Epithelial cell of proximal tubule (primary cell): ENCODE measurements at regions not wholly inside any gene's neighbourhood (a gene's known extent, or its start where the extent isn't known, plus 50 kb on each side); places are given as distances from the start of the nearest gene placed in this dataset.

Experiments
- DNase-seq: peaks from one replicate; pipeline ENCODE4 v3.0.0-alpha.2; 2011; ENCODE audit warnings: low read depth
- H3K4me3 ChIP-seq: 2 replicates; pipeline ENCODE4 v1.5.1; 2011; ENCODE audit warnings: low read depth, mild to moderate bottlenecking, low read length
- TF ChIP-seq, protein P1 (sequence below): conservative IDR thresholded peaks from 2 replicates; pipeline ENCODE4 v1.5.1; 2012; ENCODE audit warnings: low read depth, mild to moderate bottlenecking, low read length

DNA sequence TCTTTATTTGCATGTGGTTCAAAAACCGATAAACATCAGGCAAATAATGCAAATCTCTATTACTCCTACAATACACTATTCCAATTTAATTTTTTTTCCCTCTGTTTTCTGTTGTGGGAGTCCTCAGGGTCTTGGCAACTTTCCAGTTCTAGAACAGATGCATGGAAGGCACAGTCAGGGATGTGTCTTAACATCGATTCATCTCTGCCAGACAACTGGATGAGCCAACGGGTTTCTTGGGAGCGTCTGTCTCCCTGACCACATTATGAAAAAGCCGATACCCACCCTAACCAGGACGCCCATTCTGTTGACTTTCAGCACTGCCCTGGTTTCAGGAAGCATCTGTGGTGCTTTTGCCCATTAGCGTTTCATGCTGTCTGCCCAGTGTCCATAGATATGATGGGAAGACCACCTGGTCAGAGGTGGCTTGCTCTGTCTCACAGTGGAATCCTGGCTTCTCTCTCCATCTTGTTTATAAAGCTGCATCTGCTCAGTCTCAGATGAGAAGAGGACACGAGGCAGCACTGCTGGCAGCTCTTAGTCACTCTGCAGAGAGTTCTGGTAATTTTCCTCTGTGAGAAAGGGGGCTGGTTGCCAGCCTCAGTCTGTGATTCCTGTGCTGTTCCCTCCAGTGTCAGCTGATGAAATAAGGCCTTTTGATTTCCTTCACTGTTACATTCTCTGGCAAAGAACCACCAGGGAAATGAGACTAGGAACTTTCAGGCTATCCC is 57.9 kb upstream of the KCNE4 start:
- H3K4me3 ChIP-seq = no peak overlapping the region
- TF ChIP-seq, protein P1, sequence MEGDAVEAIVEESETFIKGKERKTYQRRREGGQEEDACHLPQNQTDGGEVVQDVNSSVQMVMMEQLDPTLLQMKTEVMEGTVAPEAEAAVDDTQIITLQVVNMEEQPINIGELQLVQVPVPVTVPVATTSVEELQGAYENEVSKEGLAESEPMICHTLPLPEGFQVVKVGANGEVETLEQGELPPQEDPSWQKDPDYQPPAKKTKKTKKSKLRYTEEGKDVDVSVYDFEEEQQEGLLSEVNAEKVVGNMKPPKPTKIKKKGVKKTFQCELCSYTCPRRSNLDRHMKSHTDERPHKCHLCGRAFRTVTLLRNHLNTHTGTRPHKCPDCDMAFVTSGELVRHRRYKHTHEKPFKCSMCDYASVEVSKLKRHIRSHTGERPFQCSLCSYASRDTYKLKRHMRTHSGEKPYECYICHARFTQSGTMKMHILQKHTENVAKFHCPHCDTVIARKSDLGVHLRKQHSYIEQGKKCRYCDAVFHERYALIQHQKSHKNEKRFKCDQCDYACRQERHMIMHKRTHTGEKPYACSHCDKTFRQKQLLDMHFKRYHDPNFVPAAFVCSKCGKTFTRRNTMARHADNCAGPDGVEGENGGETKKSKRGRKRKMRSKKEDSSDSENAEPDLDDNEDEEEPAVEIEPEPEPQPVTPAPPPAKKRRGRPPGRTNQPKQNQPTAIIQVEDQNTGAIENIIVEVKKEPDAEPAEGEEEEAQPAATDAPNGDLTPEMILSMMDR = no peak
- DNase-seq = peak; percentile 42

DNA sequence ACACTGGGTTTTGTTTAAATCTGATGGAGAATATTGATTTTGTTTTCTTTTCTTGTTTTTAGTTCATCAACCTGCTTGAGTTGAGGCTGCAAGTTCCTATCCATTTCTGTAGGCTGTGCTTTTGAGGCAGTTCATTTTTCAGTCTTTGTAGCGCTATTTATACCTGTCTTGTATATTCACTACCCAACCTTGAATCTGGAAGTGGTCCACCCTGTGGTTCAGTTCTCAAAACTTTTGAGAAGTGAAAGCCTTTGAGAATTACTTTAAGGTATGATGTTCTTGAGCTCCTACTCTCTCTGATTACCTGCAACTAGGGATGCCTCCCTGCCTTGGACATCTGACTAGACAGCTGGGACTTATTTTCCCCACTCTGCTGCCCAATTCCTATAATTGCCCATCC is 53.5 kb upstream of the KCNE4 start:
- TF ChIP-seq, protein P1 = no peak
- H3K4me3 ChIP-seq = no peak overlapping the region
- DNase-seq = no peak

DNA sequence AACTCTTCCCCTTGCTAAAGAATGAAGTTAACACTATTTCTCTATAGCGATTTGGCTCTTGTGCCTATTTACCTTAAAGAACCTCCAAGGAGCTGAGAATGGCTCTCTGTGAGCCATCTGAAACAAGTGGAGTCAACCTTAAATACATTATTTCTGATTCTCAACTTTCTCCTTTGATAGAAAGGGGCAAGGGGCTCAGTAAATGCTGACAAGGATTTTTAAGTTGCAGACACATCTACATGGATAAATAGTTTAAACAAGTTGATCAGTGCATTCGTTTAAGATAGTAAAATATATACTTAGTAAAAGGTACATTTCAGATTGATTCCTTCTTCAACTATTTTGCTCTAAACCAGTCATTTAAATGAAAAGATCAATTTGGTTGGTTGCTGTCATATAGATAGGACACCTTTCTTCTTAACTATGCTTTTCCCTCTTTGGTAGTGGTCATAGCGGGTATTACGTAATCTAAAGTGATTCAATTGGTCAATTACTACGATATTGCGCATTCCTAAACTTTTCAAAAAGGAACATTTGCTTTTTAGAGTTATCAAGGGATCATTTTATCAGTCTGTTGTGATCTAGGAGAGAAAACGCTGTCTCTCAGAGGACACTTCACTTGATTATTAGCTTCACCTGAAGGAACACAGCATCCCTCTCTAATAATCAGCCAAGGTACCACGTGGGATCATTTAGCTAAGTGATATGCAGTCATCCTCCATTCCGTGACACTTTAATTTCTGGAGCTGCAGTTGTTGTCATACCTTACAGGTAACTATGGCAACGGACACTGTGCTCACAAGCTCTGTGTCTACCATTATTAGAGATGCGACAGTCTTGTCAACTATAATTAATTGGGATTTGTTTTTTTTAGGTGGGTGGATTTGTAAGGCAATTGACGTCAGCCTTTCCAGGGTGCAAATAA is 50.9 kb upstream of the KCNE4 start:
- no peak for DNase-seq
- H3K4me3 ChIP-seq = no peak overlapping the region
- TF ChIP-seq, protein P1 = no peak

DNA sequence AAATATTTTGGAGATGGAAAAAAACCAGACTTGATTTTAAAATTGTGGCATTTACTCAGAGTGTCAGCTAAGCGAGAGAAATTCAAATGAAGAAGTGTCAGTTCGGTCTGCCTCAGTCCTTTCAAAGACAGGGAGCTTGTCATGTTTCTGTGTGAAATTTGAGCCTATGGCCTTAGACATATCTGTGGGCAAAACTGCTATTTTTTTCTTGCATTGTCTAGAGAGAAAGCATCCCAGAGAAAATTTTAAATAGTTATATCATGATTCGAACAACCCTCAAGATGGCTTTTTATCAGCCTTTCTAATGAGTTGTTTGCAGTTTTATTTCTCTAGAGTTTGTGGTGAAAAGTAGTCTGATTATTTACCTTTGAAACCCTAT is 50.2 kb upstream of the KCNE4 start:
- no peak for DNase-seq
- H3K4me3 ChIP-seq = no peak overlapping the region
- TF ChIP-seq, protein P1 = no peak
